Activated T-cell treated with anti-CD3 and anti-CD28 coated beads, Interleukin-2, amount 50 U/mL, for 24 hours (primary cell): ENCODE measurements at regions not wholly inside any gene's neighbourhood (a gene's known extent, or its start where the extent isn't known, plus 50 kb on each side); places are given as distances from the start of the nearest gene placed in this dataset.

Source experiments
- DNase-seq: peaks from one replicate; pipeline ENCODE4 v3.0.0-alpha.2; 2020
- H3K27ac Mint-ChIP-seq: 2 replicates; pipeline ENCODE4 v1.8.0; 2020; ENCODE audit warnings: mild to moderate bottlenecking, mixed read lengths
- H3K27me3 Mint-ChIP-seq: 2 replicates; pipeline ENCODE4 v1.8.0; 2020; ENCODE audit warnings: mixed read lengths
- H3K36me3 Mint-ChIP-seq: 2 replicates; pipeline ENCODE4 v1.8.0; 2020; ENCODE audit warnings: low read depth, mixed read lengths
- H3K4me1 Mint-ChIP-seq: 2 replicates; pipeline ENCODE4 v1.8.0; 2020; ENCODE audit warnings: low read depth, mixed read lengths
- H3K4me3 Mint-ChIP-seq: 2 replicates; pipeline ENCODE4 v1.8.0; 2020; ENCODE audit warnings: mild to moderate bottlenecking, moderate library complexity, mixed read lengths
- H3K9me3 Mint-ChIP-seq: 2 replicates; pipeline ENCODE4 v1.8.0; 2020; ENCODE audit warnings: mixed read lengths

DNA sequence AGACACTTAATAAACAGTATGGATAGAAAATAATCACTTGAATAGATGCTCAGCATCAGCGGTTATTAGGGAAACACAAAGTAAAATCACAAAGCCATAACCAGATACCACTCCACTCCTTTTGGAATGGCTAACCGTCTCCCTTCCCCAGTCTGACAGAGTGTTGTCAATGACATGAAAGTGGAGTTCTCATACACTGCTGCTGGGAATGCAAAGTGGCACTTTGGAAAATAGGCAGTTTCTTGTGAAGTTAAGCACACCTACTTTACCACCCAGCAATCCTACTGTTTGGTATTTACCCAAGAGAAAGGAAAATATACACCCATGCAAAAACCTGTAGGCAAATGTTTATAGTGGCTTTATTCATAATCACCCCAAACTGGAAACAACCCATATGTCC is 81.0 kb upstream of the KLHL25 start:
- H3K4me1 Mint-ChIP-seq: no peaks in the 10 kb centered on the region
- no peak overlapping the region for H3K4me3 Mint-ChIP-seq
- H3K27me3 Mint-ChIP-seq: peaks cover 67% of the 10 kb centered on the region
- H3K36me3 Mint-ChIP-seq: no peaks in the 10 kb centered on the region
- no peak for DNase-seq
- no peaks in the 10 kb centered on the region for H3K9me3 Mint-ChIP-seq
- no peak overlapping the region for H3K27ac Mint-ChIP-seq

DNA sequence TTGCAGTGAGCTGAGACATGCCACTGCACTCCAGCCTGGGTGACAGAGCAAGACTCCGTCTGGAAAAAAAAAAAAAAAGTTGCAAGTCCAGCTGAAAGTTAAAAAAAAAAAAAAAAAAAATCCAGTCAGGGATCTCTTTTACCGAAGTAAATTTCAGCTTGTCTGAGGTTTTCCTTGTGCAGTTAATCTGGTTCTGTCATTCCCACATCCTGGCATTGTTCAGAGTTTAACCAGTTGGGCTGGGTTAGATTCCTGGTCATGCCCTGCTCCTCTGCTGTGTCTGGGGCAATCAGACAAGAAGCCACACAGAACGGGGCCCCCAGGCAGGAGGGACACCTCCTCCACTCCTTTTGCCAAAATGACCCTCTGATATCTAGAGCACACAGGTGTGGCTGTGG is 84.1 kb upstream of the KLHL25 start:
- no peaks in the 10 kb centered on the region for H3K36me3 Mint-ChIP-seq
- H3K9me3 Mint-ChIP-seq: no peaks in the 10 kb centered on the region
- no peak overlapping the region for H3K27ac Mint-ChIP-seq
- no peak for DNase-seq
- H3K4me1 Mint-ChIP-seq: no peaks in the 10 kb centered on the region
- no peak overlapping the region for H3K4me3 Mint-ChIP-seq
- peaks cover 63% of the 10 kb centered on the region for H3K27me3 Mint-ChIP-seq

- no peaks in the 10 kb centered on the region for H3K4me1 Mint-ChIP-seq
- H3K27ac Mint-ChIP-seq: no peak overlapping the region
- H3K4me3 Mint-ChIP-seq: no peak overlapping the region
- no peaks in the 10 kb centered on the region for H3K36me3 Mint-ChIP-seq
- H3K9me3 Mint-ChIP-seq: no peaks in the 10 kb centered on the region
- peaks cover 61% of the 10 kb centered on the region for H3K27me3 Mint-ChIP-seq
- no peak for DNase-seq
Observed at GRCh38 chr15:85879334-85880163, 84.8 kb upstream of the KLHL25 start.

- no peaks in the 10 kb centered on the region for H3K9me3 Mint-ChIP-seq
- no peak for DNase-seq
- H3K27me3 Mint-ChIP-seq: peaks cover 58% of the 10 kb centered on the region
- no peak overlapping the region for H3K27ac Mint-ChIP-seq
- no peak overlapping the region for H3K4me3 Mint-ChIP-seq
- H3K36me3 Mint-ChIP-seq: no peaks in the 10 kb centered on the region
- H3K4me1 Mint-ChIP-seq: no peaks in the 10 kb centered on the region
Observed at GRCh38 chr15:85880501-85881190, 85.9 kb upstream of the KLHL25 start.

DNA sequence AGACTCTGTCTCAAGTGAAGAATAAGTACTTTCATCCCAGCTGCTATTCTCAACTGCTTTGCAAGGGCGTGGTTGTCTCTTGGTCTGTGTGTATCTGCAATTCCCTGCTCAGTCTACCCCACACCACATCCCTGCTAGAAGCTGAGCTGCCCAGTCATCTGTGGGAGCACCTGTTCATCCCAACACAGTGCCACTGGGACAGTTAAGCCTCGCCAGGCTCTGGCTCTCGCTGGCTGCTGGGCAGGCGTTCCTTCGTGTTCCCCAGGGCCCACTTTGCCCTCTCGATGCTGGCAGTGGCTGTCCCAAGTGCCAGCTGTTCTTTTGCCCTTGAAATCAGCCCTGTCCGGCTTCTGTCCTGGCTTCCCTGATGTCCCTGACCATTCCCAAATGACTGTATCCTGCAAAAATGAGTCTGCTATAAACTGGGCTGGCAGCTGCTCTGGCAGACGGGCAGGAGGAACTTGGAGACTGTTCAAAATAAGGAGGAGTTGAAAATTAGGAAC is 91.6 kb upstream of the KLHL25 start:
- no peaks in the 10 kb centered on the region for H3K4me1 Mint-ChIP-seq
- no peak overlapping the region for H3K4me3 Mint-ChIP-seq
- no peak overlapping the region for H3K27ac Mint-ChIP-seq
- H3K9me3 Mint-ChIP-seq: no peaks in the 10 kb centered on the region
- H3K27me3 Mint-ChIP-seq: peaks cover 33% of the 10 kb centered on the region
- H3K36me3 Mint-ChIP-seq: no peaks in the 10 kb centered on the region
- DNase-seq: no peak

DNA sequence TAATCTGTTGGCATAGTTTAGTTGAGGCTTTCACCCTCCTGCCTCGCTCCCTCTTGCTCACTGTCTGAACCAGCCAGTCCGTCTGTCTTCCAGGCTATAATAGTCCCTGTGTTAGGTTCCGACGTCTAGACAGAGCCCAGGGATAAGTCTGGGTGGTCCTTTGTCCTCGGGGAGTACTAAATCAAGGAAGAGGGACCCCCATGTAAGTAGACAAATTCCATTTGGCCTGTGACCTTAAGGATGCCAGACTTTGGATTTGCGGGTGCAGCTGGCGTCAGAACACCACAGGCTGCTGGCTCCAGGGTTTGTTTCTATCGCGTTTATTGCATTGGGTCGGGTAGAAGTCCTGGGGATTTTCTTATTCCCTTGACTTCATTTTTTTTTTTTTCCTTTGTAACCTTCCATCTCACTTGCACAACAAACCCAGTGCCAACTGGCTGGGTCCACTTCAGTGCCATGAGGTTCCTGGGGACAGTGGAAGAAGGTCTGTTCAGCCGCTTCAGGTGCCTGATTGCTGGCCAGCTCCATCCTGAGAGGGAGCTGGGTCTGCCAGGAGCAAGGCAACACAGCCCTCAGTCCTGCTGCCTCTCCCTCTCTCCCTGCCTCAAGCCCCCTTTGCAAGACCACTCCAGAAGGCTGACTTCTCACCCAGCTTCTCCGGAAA is 95.4 kb upstream of the KLHL25 start:
- no peaks in the 10 kb centered on the region for H3K36me3 Mint-ChIP-seq
- H3K4me3 Mint-ChIP-seq: no peak overlapping the region
- no peak for DNase-seq
- no peaks in the 10 kb centered on the region for H3K4me1 Mint-ChIP-seq
- H3K27ac Mint-ChIP-seq: no peak overlapping the region
- H3K9me3 Mint-ChIP-seq: no peaks in the 10 kb centered on the region
- H3K27me3 Mint-ChIP-seq: peaks cover 48% of the 10 kb centered on the region

- Mint-ChIP-seq H3K9me3 (no peaks in the 10 kb centered on the region), H3K4me1 (no peaks in the 10 kb centered on the region), H3K36me3 (no peaks in the 10 kb centered on the region), H3K27ac (no peak overlapping the region), H3K4me3 (no peak overlapping the region), H3K27me3 (peaks cover 45% of the 10 kb centered on the region)
- no peak for DNase-seq
Observed at GRCh38 chr15:85890620-85890980, 95.9 kb upstream of the KLHL25 start.

GRCh38 chr15:85891470-85891869 is 96.7 kb upstream of the KLHL25 start:
- no peaks in the 10 kb centered on the region for H3K9me3 Mint-ChIP-seq
- H3K4me3 Mint-ChIP-seq: no peak overlapping the region
- H3K27me3 Mint-ChIP-seq: peaks cover 39% of the 10 kb centered on the region
- no peaks in the 10 kb centered on the region for H3K36me3 Mint-ChIP-seq
- no peak for DNase-seq
- H3K4me1 Mint-ChIP-seq: no peaks in the 10 kb centered on the region
- H3K27ac Mint-ChIP-seq: no peak overlapping the region

DNA sequence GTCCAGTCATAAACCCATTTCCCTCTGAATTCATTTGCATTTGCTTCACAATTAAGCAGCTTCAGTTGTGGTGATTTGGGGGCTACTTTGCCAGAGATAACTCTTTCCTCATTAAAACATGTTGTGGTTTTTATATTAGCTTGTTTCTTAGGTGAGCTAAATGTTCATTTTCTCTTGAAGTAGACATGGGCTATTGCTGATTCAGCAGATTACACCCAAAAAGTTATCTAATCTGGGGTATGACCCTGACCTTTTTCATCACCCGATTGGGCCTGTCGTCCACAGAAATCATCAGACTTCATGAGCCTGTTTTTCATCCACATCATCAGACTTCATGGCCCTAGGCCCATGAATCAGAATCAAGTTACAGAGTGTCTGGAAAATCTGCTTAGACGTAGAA is 97.5 kb upstream of the KLHL25 start:
- peaks cover 39% of the 10 kb centered on the region for H3K27me3 Mint-ChIP-seq
- H3K9me3 Mint-ChIP-seq: no peaks in the 10 kb centered on the region
- H3K4me1 Mint-ChIP-seq: no peaks in the 10 kb centered on the region
- no peak overlapping the region for H3K4me3 Mint-ChIP-seq
- no peak overlapping the region for H3K27ac Mint-ChIP-seq
- no peak for DNase-seq
- no peaks in the 10 kb centered on the region for H3K36me3 Mint-ChIP-seq

DNA sequence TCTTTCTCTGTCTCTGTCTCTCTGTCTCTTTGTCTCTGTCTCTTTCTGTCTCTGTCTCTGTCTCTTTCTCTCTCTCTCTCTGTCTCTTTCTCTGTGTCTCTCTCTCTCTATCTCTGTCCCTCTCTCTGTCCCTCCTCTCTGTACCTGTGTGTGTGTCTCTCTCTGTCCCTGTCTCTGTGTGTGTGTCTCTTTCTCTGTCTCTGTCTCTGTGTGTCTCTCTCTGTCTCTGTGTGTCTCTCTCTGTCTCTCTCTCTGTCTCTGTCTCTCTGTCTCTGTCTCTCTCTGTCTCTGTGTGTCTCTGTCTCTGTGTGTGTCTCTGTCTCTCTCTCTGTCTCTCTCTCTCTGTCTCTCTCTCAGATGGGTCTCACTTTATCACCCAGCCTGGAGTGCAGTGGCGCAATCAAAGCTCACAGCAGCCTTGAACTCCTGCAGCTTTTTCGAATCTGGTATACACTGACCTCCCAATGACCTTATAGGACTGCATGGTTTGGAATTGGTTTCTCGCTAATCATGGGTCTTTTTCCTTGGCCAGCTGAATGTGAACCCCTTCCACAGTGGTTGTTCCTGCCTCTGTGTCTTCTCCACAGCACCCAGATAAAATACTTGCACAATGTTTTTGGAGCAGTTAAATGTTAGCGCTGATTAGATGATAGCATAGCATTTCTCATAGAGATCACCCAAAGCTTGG is 102.6 kb upstream of the KLHL25 start:
- Mint-ChIP-seq H3K9me3 (no peaks in the 10 kb centered on the region), H3K36me3 (no peaks in the 10 kb centered on the region), H3K4me3 (no peak overlapping the region), H3K27ac (no peak overlapping the region), H3K4me1 (no peaks in the 10 kb centered on the region), H3K27me3 (peaks cover 52% of the 10 kb centered on the region)
- no peak for DNase-seq

GRCh38 chr15:85897895-85898717 is 103.4 kb upstream of the KLHL25 start:
- H3K36me3 Mint-ChIP-seq: no peaks in the 10 kb centered on the region
- no peak for DNase-seq
- no peaks in the 10 kb centered on the region for H3K4me1 Mint-ChIP-seq
- H3K27ac Mint-ChIP-seq: no peak overlapping the region
- H3K4me3 Mint-ChIP-seq: no peak overlapping the region
- H3K9me3 Mint-ChIP-seq: no peaks in the 10 kb centered on the region
- H3K27me3 Mint-ChIP-seq: peaks cover 47% of the 10 kb centered on the region

GRCh38 chr15:85899927-85900326 is 105.2 kb upstream of the KLHL25 start:
- Mint-ChIP-seq H3K4me3 (no peak overlapping the region), H3K27me3 (peaks cover 35% of the 10 kb centered on the region), H3K4me1 (no peaks in the 10 kb centered on the region), H3K9me3 (no peaks in the 10 kb centered on the region), H3K36me3 (no peaks in the 10 kb centered on the region), H3K27ac (no peak overlapping the region)
- no peak for DNase-seq

- Mint-ChIP-seq H3K27ac (no peak overlapping the region), H3K4me1 (no peaks in the 10 kb centered on the region), H3K4me3 (no peak overlapping the region), H3K9me3 (no peaks in the 10 kb centered on the region), H3K27me3 (peaks cover 19% of the 10 kb centered on the region), H3K36me3 (no peaks in the 10 kb centered on the region)
- DNase-seq: no peak
Observed at GRCh38 chr15:85905751-85906450, 111.2 kb upstream of the KLHL25 start.
